Spleen (tissue), 7 donors: ENCODE measurements at regions not wholly inside any gene's neighbourhood (a gene's known extent, or its start where the extent isn't known, plus 50 kb on each side); places are given as distances from the start of the nearest gene placed in this dataset.

Experiments used
- POLR2A ChIP-seq, 3 donors: fragments of 450-650 bp; IDR thresholded peaks; one replicate each; pipeline ENCODE4 v1.5.1; 2017; ENCODE audit warnings: antibody characterized with exemption in 3 of 3, mild to moderate bottlenecking in 1 of 3
- POLR2AphosphoS5 ChIP-seq, 3 donors: sonication (generic); formaldehyde crosslinking; IDR thresholded peaks; one replicate each; pipeline ENCODE4 v1.5.1; 2017; ENCODE audit warnings: antibody characterized with exemption in 3 of 3
- TF ChIP-seq, protein P1 (sequence below), 11 experiments: fragments of 200-600 bp in 7 of 11; fragments of 450-650 bp in 4 of 11; sonication (generic) in 4 of 11; IDR thresholded peaks in 8 of 11; conservative IDR thresholded peaks in 3 of 11; 1 replicate in 7 of 11; 2 replicates in 4 of 11; pipeline versions ENCODE4 v1.4.0 to v1.8.0; 2016 to 2021; ENCODE audit warnings: antibody characterized with exemption in 11 of 11, inconsistent platforms in 4 of 11, mild to moderate bottlenecking in 1 of 11
- donor health status: DM: no; HTN: no; CAD: no; lungs with moderate emphysema.
- donor health status: DM: no; HTN: no; CAD: no.
- donor health status: DM: no; HTN: no; CAD: no.

DNA sequence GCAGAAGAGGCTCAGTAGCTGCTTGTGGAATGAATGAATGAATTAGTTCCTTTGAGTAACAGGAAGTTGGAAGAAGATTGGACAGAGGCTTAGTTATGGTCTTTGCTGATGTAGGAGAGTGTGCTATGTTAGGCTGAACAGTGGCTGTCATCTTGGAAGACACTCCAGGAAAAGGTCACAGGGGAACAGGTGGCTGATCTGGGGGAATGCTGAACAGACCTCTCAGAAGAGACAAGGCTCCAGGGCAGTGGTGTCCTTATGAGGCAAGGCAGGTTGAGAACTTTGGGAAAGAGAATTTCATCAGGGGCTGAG is 62.3 kb downstream of the UTRN start:
- TF ChIP-seq POLR2A (IDR thresholded peaks at IDR 0.05) (no peak), POLR2AphosphoS5 (IDR thresholded peaks at IDR 0.05) (no peak)
- TF ChIP-seq, protein P1, sequence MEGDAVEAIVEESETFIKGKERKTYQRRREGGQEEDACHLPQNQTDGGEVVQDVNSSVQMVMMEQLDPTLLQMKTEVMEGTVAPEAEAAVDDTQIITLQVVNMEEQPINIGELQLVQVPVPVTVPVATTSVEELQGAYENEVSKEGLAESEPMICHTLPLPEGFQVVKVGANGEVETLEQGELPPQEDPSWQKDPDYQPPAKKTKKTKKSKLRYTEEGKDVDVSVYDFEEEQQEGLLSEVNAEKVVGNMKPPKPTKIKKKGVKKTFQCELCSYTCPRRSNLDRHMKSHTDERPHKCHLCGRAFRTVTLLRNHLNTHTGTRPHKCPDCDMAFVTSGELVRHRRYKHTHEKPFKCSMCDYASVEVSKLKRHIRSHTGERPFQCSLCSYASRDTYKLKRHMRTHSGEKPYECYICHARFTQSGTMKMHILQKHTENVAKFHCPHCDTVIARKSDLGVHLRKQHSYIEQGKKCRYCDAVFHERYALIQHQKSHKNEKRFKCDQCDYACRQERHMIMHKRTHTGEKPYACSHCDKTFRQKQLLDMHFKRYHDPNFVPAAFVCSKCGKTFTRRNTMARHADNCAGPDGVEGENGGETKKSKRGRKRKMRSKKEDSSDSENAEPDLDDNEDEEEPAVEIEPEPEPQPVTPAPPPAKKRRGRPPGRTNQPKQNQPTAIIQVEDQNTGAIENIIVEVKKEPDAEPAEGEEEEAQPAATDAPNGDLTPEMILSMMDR (IDR thresholded peaks at IDR 0.05 in 8 of 11, conservative IDR thresholded peaks at IDR 0.05 in 3 of 11) = no peak
